ENCODE measurements at regions not wholly inside any gene's neighbourhood (a gene's known extent, or its start where the extent isn't known, plus 50 kb on each side); places are given as distances from the start of the nearest gene placed in this dataset.
A peak's percentile ranks its signal among the peaks of the same experiment; 100 is the strongest.

GRCh38 chr5:67620424-67621397 lies 424.1 kb upstream of the CD180 start (continued):
- TF ChIP-seq RAD21 (IDR thresholded peaks at IDR 0.05), result no peak

GRCh38 chr5:67619636-67620035 lies 423.0 kb upstream of the CD180 start:
- DNase-seq (ENCODE audit: low spot score), result no peak
- H3K27me3 ChIP-seq (ENCODE audit: control insufficient read depth in 4 of 4, insufficient read depth in 4 of 4, low read length in 3 of 4), result no peaks in the 10 kb centered on the region
- no peaks in the 10 kb centered on the region for H3K36me3 ChIP-seq (ENCODE audit: control insufficient read depth in 4 of 4, insufficient read depth in 3 of 4, low read depth in 1 of 4, low read length in 3 of 4)
- H3K9ac ChIP-seq (ENCODE audit: low read depth in 1 of 2, low read length in 2 of 2), result no peak overlapping the region
- no peak overlapping the region for H3K4me3 ChIP-seq (ENCODE audit: low read depth in 1 of 3, low read length in 3 of 3)
- WGBS, result 73% methylated on average over 4 of the region's 4 CpGs
- H3K27ac ChIP-seq (ENCODE audit: low read depth in 1 of 2, low read length in 2 of 2), result no peak overlapping the region
- peaks cover 0 to 6% (median 3%) of the 10 kb centered on the region in 4 donors for H3K4me1 ChIP-seq (ENCODE audit: control insufficient read depth in 4 of 4, insufficient read depth in 4 of 4, low read length in 3 of 4)
- H3K9me3 ChIP-seq (ENCODE audit: control insufficient read depth in 4 of 4, low read length in 3 of 4), result no peaks in the 10 kb centered on the region
- TF ChIP-seq HNF4A (conservative IDR thresholded peaks at IDR 0.05), result peak in 1 of 2 donors; percentile 12
- no peak for TF ChIP-seq EGR1 (IDR thresholded peaks at IDR 0.05; ENCODE audit: low read depth in 2 of 2)

DNA sequence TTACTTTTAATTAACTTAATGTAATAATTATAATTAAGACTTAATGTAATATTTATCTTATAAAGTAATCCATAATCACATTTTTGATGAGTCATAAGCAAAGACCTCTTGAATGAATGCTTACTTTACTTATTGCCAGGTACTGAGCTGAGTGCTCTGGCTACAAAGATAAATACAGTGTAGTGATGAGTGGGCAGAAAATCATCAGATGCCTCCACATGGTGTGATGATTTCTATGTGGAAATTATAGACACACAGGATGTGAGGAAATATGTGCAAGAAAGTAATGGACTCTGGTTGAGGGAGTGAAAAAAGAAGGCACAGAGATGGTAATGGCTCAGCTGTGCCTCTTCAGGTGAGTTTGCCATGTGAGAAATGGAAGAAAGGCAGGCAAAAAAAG lies 422.6 kb upstream of the CD180 start:
- H3K27me3 ChIP-seq (ENCODE audit: control insufficient read depth in 4 of 4, insufficient read depth in 4 of 4, low read length in 3 of 4), result no peaks in the 10 kb centered on the region
- no peak overlapping the region for H3K4me3 ChIP-seq (ENCODE audit: low read depth in 1 of 3, low read length in 3 of 3)
- H3K4me1 ChIP-seq (ENCODE audit: control insufficient read depth in 4 of 4, insufficient read depth in 4 of 4, low read length in 3 of 4), result peaks cover 0 to 6% (median 3%) of the 10 kb centered on the region in 4 donors
- no peaks in the 10 kb centered on the region for H3K36me3 ChIP-seq (ENCODE audit: control insufficient read depth in 4 of 4, insufficient read depth in 3 of 4, low read depth in 1 of 4, low read length in 3 of 4)
- H3K9me3 ChIP-seq (ENCODE audit: control insufficient read depth in 4 of 4, low read length in 3 of 4), result no peaks in the 10 kb centered on the region
- DNase-seq (ENCODE audit: low spot score), result no peak
- no peak overlapping the region for H3K9ac ChIP-seq (ENCODE audit: low read depth in 1 of 2, low read length in 2 of 2)
- no peak overlapping the region for H3K27ac ChIP-seq (ENCODE audit: low read depth in 1 of 2, low read length in 2 of 2)
- TF ChIP-seq NR2F2 (IDR thresholded peaks at IDR 0.05), result no peak
- TF ChIP-seq YY1 (IDR thresholded peaks at IDR 0.05), result no peak
- TF ChIP-seq TAF1 (conservative IDR thresholded peaks at IDR 0.05), result no peak
- TF ChIP-seq, protein P1, sequence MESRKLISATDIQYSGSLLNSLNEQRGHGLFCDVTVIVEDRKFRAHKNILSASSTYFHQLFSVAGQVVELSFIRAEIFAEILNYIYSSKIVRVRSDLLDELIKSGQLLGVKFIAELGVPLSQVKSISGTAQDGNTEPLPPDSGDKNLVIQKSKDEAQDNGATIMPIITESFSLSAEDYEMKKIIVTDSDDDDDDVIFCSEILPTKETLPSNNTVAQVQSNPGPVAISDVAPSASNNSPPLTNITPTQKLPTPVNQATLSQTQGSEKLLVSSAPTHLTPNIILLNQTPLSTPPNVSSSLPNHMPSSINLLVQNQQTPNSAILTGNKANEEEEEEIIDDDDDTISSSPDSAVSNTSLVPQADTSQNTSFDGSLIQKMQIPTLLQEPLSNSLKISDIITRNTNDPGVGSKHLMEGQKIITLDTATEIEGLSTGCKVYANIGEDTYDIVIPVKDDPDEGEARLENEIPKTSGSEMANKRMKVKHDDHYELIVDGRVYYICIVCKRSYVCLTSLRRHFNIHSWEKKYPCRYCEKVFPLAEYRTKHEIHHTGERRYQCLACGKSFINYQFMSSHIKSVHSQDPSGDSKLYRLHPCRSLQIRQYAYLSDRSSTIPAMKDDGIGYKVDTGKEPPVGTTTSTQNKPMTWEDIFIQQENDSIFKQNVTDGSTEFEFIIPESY (IDR thresholded peaks at IDR 0.05), result no peak
- no peak for TF ChIP-seq FOXA1 (IDR thresholded peaks at IDR 0.05)

GRCh38 chr5:67617051-67617450 lies 420.5 kb upstream of the CD180 start:
- no peak overlapping the region for H3K4me3 ChIP-seq (ENCODE audit: low read depth in 1 of 3, low read length in 3 of 3)
- H3K36me3 ChIP-seq (ENCODE audit: control insufficient read depth in 4 of 4, insufficient read depth in 3 of 4, low read depth in 1 of 4, low read length in 3 of 4), result no peaks in the 10 kb centered on the region
- no peak for DNase-seq (ENCODE audit: low spot score)
- no peak overlapping the region for H3K9ac ChIP-seq (ENCODE audit: low read depth in 1 of 2, low read length in 2 of 2)
- H3K9me3 ChIP-seq (ENCODE audit: control insufficient read depth in 4 of 4, low read length in 3 of 4), result no peaks in the 10 kb centered on the region
- H3K4me1 ChIP-seq (ENCODE audit: control insufficient read depth in 4 of 4, insufficient read depth in 4 of 4, low read length in 3 of 4), result peaks cover 0 to 6% (median 3%) of the 10 kb centered on the region in 4 donors
- H3K27me3 ChIP-seq (ENCODE audit: control insufficient read depth in 4 of 4, insufficient read depth in 4 of 4, low read length in 3 of 4), result no peaks in the 10 kb centered on the region
- WGBS, result 94% methylated on average over 3 of the region's 3 CpGs
- H3K27ac ChIP-seq (ENCODE audit: low read depth in 1 of 2, low read length in 2 of 2), result no peak overlapping the region
- no peak for TF ChIP-seq HNF4A (conservative IDR thresholded peaks at IDR 0.05)
- no peak for TF ChIP-seq RAD21 (IDR thresholded peaks at IDR 0.05)
- no peak for TF ChIP-seq SP1 (IDR thresholded peaks at IDR 0.05)
- TF ChIP-seq, protein P2, sequence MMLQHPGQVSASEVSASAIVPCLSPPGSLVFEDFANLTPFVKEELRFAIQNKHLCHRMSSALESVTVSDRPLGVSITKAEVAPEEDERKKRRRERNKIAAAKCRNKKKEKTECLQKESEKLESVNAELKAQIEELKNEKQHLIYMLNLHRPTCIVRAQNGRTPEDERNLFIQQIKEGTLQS (IDR thresholded peaks at IDR 0.05), result no peak
- TF ChIP-seq TAF1 (conservative IDR thresholded peaks at IDR 0.05), result no peak
- TF ChIP-seq YY1 (IDR thresholded peaks at IDR 0.05), result no peak
- TF ChIP-seq, protein P1 (IDR thresholded peaks at IDR 0.05), result no peak
- TF ChIP-seq HNF4G (IDR thresholded peaks at IDR 0.05), result no peak
- no peak for TF ChIP-seq CTCF (IDR thresholded peaks at IDR 0.05; ENCODE audit: low read depth, low read length, missing input control)
- no peak for TF ChIP-seq JUND (IDR thresholded peaks at IDR 0.05)
- TF ChIP-seq RXRA (IDR thresholded peaks at IDR 0.05), result no peak
- TF ChIP-seq EGR1 (IDR thresholded peaks at IDR 0.05; ENCODE audit: low read depth in 2 of 2), result no peak
- TF ChIP-seq FOXA1 (IDR thresholded peaks at IDR 0.05), result no peak
- no peak for TF ChIP-seq REST (IDR thresholded peaks at IDR 0.05)

All from liver (tissue), 8 donors.